SIG-M5 treated with dmso at 0.1 percent for 504 hours (cell line): ENCODE measurements at regions not wholly inside any gene's neighbourhood (a gene's known extent, or its start where the extent isn't known, plus 50 kb on each side); places are given as distances from the start of the nearest gene placed in this dataset.
"Not testable (repeated sequence)": the region's sequence is repeated elsewhere in the genome, so short reads cannot be mapped to it uniquely, and the experiment has no call there.

Source experiments
- DNase-seq: peaks from one replicate; lab custom pipeline; 2025; ENCODE audit not compliant: unreplicated experiment; lab: John Stamatoyannopoulos, UW

DNA sequence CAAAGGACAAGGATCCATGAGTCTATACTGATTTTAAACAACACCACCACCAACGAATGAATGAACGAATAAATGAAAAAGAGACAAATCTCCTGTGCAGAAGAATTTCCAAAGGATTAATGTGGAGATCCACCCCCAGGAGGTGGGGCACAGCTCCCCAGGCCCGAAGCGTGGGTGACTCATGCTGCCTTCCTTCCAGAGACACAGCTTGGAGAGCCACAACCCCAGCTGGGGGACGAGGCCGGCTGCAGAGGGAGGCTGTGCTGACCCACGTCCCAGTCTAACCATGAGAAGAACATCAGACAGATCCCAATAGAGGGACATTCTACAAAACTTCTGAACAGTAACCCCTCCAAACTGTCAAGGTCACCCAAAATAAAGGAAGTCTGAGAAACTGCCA, 557.3 kb upstream of the SALL3 start:
- no peak for DNase-seq

DNA sequence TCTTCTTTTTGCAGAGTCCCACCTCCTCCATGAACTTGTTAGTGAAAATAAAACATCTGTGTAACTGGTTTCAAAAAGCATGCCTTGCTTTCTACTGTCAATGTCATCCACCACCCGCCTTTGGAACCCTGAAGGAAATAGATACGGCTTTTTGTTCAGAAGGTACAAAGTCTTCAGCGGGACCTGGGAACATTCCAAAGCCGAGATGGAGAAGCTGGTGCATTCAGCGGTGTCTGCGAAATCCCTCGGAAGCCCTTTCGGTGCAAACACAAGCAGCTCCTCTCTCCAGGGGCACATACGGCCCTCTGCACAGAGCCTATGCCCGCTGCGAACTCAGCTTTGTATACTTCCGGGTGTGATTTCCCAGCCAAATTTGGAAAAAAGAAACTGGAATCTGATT, 555.8 kb upstream of the SALL3 start:
- no peak for DNase-seq

DNA sequence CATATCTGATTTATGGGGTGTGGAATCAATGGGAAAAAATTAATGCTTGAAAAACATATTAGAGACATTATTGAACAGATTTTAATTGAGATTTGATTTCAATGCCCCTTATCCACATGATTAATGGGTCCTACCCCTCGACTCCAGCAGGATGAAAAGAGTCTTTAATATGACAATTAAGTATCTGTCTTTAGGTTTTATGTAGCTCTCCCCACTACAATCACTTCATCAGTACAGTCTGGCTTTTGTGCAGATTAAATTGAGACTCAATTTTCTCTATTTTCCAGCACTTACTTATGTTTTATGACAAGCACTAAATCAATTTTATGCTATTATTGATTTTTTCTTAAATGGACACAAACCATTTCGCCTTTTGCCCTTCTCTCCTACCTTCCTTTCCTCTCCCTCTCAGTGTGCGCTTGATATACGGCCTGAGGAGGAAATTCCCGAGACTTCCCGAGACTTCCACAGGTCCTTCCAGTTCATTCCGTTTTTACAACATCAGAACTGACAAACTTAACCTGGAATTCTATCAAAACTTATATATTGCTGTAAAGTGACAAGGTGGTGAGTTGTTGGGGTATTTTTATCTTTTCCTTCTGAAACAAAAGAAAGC, 555.1 kb upstream of the SALL3 start:
- DNase-seq, result no peak

DNA sequence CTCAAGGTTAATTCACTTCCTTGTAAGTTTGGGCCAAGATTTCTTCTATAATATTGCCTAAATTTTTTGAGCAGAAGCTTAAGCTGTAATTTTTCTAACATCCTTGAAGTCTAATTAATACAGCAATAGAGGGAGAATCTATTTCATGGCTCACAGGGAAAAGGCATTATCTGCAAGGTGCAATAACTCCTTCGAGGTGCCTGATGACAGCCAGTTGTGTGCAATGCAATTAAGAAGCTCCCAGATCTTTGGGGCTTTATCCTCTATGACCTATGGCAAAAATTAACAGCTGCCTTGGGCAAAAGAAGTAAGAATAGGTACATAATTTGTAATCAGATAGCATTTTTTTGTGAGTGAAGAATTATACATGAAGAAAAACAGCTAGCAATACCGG, 554.6 kb upstream of the SALL3 start:
- no peak for DNase-seq

DNA sequence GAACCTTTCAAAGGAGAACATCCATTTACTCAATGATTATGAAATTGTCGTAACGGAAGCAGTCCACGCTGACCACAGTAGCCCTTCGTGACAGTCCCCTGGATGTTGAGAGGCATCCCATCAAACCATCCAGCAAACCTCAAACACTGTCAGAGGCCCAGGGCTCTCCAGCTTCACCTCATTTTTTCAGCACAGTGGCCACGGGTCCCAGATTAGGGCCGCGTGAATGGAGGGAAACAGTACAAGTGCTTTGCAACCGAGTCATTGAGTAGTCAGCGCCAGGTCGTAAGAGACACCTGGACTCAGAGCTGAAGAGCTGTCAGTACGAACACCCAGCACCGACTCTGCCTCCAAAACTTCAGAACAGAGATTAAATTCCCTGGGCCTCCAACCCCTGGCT, 552.5 kb upstream of the SALL3 start:
- DNase-seq, result no peak

DNA sequence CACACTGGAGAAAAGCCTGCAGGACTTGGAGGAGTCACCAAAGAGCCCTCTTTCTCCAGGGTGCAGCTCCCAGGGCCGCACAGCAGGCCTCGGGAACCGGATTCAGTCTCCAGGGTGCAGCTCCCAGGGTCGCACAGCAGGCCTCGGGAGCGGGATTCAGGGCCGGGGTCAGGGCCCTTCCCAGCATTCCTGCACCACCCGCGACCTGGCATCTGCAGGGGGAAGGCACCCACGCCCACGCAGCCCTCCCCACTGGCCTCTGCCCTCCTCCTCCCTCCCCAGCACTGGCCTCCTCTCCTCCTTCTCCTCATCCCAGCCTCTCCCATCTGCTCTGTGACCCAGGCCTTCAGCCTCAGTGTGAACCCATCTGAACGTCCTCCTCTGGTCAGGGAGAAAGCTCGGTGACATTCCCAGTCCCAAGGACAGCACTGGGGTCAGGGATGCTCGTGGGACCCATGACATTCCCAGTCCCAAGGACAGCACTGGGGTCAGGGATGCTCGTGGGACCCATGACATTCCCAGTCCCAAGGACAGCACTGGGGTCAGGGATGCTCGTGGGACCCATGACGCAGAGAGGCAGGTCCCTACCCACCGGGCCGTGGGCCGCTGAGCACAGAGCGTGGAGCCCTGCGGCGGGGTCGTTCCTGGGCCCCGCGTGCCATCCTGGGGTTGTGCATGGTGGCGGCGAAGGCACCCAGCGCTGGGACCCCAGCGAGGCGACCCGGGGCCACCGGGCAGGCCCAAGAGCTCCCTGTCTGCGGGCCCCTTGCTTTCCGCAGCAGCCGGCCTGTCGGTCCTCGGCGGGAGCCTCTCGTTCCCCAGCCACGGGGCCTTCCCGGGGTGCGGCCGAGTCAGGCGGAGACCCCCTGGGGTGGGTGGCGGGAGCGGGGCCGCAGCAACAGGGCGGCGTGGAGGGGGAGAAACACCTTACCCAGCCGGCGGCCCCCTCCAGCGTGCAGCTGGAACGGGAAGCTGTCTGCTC, 550.2 kb upstream of the SALL3 start:
- no peak for DNase-seq

DNA sequence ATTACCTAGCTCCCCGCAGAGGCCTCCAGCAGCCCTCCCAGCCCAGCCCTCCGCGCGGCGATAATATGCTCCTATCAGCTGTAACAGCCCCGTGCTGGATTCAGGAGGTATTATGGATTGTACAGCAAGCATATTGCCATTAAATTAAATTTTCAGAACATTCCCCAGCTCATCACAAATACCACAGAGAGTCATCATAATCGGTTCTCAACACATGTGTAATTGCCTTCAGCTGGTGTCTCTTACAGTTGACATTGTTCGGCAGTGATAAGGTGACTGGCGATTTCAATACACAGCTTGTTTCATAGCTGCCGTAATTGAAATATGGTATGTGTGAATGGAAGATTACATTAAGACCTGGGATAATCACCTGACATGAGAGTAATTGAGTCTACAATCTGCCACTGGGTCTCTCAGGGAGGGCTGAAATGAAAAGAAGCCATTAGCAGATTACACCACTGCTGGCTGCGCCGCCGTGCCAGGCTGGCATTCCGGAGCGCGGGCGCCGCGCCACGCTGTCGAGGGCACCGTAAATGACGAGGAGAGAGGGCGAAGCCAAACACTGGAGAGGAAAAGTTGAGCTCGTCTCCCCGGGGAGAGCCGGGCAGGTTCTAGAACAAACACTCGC, 549.4 kb upstream of the SALL3 start:
- no peak for DNase-seq

DNA sequence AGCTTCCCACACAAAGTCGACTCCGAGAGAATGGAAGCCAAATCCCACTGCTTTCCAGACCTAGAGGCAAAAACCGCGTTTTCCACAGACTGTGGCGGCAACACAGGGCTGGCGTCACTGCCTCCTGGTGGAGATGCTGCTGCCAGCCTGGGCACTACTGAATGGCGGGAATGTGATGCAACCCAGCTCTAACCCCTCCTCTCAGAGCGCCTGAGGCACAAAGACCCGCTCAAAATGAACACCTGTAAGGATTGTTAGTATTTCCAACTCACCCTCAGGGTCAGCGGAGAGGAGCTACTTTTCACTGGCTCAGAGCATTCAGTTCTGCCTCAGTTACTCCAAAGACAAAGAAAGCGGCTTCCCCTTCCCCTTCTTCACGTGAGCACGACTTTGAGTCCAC, 548.0 kb upstream of the SALL3 start:
- no peak for DNase-seq

DNA sequence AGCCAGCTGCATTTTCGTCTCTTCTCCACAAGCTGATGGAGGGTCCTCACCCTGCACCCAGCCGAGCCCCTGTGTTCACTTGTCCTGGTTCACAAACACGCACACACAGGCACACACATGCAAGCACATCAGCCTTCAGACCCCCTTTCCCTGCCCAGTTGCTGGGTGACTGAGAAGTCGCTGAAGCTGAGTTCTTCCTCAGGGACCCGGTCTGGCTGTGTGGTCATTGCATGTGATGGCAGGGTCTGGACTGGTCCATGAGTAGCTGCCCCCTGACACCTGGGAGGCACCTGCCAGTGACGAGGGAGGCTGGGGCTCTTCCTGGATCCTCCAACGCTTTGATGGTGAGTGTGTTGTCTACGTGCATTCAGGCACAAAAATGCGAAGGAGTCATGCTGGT, 546.1 kb upstream of the SALL3 start:
- DNase-seq, result no peak

DNA sequence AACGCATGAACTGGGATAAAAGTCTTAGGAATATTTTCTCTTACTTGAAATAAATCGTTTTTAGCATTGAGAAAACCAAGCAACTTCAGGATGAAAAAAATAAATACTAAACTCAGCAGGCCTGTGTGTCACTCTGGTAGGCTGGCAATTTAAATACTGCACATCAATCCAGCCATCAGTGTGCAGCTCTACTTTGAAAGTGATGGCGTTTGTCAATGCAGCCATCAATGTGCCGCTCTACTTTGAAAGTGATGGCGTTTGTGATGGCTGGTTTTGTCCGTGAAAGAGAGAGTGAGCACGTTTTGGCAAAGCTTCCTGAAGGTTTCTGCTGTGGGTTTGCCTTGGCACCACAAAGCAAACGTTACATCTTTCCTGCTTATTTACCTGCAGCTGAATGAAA, 543.5 kb upstream of the SALL3 start:
- DNase-seq, result no peak

DNA sequence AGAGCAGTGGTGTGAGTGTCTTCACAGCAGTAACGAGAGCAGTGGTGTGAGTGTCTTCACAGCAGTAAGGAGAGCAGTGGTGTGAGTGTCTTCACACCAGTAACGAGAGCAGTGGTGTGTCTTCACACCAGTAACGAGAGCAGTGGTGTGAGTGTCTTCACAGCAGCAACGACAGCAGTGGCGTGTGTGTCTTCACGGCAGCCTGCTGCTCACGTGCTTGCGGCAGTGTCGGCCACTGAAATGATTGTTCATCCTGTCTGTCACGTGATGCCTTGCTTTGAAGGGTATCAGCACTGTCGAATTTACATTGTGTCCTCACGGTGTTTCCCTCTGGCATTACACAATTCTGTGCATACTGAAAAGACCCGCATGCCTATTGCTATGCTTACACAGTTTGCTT, 541.4 kb upstream of the SALL3 start:
- DNase-seq, result not testable (repeated sequence)

DNA sequence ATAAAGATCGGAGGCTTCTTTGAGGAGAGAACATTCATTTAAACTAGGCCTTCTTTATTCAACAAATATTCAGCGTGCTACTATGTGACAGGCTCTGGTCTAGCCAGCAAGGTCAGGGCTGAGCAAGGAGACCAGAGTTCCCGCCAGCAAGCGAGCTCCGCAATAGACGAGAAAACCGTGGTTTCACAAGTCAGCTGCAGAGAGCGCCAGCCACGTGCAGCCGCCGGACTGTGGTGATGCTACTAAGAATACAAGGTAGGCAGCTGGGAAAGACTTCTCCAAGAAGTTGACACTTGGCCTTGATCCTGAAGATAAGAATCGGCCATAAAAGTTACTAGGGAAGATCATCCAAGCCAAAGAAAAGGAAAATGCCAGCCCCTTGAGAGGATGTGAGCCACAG, 533.7 kb upstream of the SALL3 start:
- DNase-seq, result no peak

DNA sequence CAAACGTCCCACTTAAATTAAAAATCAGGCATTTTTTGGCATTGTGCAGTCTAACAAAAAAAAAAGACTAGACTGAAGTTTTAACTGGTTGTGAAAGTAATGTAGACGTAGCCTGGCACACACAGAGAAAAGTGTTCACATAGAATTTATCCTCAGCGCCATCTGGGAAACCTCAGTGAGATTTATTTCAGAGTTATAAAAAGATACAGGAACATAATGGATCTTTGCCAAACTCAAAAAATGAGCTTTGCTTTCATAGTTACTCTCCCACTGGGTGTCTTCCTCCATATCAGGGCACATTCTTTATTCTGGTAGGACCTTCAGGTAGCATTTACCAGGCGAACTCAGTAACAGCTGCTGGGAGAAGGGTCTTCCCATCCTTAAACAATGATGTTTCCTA, 532.4 kb upstream of the SALL3 start:
- DNase-seq, result no peak

DNA sequence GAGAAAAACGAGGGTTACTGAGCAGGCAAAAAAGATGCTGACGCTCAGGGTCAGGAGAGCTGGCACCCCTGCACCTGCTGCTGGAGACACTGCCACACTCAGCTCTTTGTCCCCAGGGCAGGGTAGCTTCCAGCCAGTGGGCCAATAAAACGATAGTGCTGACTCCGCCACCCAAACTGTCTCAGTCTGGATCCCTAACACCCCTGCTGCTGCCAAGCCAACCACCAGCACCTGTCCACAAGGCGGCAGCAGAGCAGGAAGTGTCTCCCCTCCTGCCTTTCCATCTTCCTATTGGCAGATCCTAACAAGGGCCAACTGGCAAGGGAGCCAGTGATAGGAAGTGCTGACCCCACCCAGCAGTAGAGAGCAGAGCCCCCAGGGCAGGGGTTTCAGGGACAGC, 531.5 kb upstream of the SALL3 start:
- DNase-seq, result no peak

DNA sequence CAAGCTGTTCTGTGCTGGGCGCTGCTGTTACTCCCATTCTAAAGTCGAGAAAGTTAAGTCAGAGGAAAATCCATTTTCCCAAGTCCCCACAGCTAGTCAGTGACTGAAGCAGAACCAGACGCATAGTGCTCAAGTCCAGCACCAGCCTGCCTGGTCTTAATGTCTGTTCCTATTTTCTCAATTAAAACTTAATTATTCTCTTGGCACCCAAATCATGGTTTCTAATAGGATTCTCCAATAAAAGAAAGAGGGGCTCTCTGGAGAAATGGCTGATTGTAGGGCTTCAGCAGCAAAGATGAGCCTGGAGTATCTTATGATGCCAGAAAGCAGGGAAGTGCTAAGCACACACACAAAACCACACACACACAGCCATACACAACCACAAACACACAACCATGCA, 531.0 kb upstream of the SALL3 start:
- no peak for DNase-seq

DNA sequence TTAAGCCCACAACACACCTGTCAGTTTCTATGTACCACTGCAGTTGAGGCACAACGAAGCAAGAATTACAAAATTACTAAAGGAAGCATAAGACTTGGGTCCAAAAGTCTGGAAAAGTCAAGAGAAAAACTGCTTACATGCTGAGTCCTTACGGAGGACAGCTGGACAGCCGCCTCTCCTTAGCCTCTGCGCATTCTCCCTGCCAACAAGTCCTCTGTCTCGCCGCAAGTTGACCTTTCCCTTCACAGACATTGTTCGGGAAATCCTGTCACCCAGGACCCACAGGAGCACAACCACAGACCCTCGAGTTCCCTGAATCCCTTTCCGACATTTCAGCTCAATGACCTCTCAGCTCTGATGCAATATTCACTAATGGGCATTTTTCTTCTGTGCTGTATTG, 525.4 kb upstream of the SALL3 start:
- DNase-seq, result no peak

DNA sequence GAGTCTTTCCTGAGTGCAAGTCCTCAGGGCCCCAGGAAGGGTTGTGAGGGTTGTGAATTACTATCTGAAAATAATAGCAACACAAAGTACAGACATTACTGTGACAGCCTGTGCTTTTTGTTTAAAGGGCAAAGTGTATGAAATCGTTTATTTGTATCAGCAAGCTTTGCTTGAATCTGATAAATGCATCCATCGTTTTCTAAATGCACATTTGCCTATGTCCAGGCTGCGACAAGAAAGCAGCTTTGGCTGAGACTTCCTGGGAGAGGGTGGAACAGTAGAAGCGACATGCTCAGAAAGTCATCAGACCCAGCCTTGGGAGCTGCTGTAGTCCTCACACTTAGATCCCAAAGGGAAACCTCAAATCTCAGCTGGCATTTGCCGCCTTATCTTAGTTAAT, 524.2 kb upstream of the SALL3 start:
- no peak for DNase-seq

DNA sequence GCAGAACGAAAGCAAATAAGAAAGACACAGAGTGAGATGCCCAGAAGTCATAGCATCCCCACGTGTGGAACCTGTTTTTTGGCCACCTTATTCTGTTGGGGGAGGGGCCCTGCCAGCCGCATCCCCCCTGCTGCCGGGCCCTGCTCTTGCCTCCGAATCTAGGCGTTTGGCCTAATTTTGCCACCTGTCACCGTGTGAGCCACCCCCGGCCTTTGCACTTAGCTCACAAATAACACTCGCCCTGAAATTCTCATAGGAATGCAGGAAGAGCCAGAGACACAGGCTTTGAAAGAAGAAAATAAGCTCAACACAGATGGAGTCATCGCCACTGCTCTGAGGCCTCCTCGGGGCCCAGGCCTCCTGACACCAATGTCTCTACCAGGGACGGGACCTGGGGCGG, 522.6 kb upstream of the SALL3 start:
- no peak for DNase-seq

DNA sequence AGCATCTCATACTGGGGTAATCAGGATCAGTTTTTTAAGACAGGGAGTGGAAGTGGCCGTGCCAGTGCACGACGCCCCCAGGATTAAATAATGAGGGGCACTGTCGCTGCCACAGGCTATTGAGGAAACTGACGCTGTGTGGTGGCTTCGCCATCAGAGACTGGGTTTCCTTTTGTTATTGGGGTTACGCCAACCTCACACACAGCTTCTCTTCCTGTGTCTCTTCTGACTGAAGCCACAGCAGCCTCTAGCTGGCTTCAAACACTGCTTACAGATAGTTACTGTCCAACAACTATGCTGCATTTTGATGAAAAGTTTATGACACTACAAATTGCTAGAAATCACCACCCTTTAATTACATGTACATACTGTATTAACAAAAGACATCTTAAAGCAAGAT, 521.9 kb upstream of the SALL3 start:
- DNase-seq, result no peak

DNA sequence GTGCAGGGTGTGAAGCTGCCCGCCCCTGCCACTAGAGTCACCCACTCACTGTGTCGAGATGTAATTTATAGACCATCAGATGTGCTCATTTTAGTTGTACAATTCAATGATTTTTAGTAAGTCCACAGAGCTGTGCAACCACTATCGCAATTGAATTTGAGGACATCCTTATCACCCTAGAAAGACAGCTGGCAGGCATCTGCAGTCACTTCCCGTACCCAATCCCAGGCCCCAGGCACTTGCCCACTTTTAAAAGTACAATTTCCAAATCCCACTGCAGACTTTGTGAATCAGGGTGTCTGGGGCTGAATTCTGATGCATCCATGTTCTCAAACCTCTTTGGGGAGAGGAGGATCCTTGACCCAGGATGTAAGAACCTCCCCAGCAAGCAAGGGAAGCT, 521.3 kb upstream of the SALL3 start:
- no peak for DNase-seq

DNA sequence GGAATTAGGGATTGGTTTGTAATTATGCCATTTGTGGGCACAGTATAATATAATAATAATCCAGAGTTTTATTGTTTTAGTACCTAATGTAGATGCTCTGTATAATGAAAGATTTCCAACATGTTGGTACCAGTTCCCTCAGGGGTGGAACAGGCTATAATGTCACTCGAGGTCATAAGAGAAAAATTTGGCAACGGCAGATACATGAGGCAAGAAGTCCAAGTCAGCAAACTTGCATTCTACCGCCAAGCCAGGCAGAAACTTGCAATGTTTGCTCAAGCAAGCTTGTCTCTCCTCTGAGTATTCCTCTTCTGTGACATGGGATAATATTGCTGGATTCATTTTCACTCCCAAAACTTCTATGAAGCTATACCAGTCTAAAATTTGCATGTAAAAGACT, 520.0 kb upstream of the SALL3 start:
- DNase-seq, result no peak

DNA sequence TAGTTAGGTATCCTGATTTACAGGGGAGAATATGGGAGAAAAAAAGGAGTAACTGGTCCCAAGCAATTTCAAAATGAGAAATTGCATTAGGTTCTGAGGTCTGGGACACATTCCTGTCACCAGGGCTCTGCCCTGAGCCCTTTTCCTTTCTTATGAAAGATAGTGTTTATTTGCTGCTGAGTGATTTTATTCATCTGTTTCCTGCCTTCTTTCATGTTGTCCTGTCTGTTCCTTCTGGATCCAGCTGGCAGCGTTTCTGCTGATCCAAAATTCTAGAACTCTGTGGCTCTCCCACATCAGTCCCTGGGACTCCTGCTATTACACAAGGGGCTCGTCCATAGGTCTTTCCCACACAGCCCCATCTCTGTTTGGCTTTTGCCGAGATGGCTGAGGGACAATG, 519.1 kb upstream of the SALL3 start:
- DNase-seq, result no peak
